ACC112 (cell line): ENCODE measurements at regions not wholly inside any gene's neighbourhood (a gene's known extent, or its start where the extent isn't known, plus 50 kb on each side); places are given as distances from the start of the nearest gene placed in this dataset.
"Not testable (repeated sequence)": the region's sequence is repeated elsewhere in the genome, so short reads cannot be mapped to it uniquely, and the experiment has no call there.

Experiments used
- H2AFZ ChIP-seq: fragments of 200-600 bp; sonication (generic); one replicate; pipeline ENCODE4 v1.6.0; 2017; ENCODE audit warnings: antibody characterized with exemption, low read length; ENCODE audit not compliant: unreplicated experiment
- H3K27ac ChIP-seq: fragments of 200-600 bp; sonication (generic); 2 replicates; pipeline ENCODE4 v1.5.1; 2014; ENCODE audit warnings: low read depth, mild to moderate bottlenecking, antibody characterized with exemption, low read length, moderate library complexity
- H3K27me3 ChIP-seq: fragments of 200-600 bp; sonication (generic); 2 replicates; pipeline ENCODE4 v1.6.1; 2014; ENCODE audit warnings: mild to moderate bottlenecking, antibody characterized with exemption, low read length, moderate library complexity, mixed read lengths; ENCODE audit not compliant: insufficient read depth
- H3K36me3 ChIP-seq: fragments of 200-600 bp; sonication (generic); 2 replicates; pipeline ENCODE4 v1.6.1; 2016; ENCODE audit warnings: mild to moderate bottlenecking, antibody characterized with exemption, low read length, moderate library complexity, mixed read lengths; ENCODE audit not compliant: insufficient read depth
- H3K4me1 ChIP-seq: fragments of 200-600 bp; sonication (generic); one replicate; pipeline ENCODE4 v1.6.1; 2016; ENCODE audit warnings: low read length, mixed read lengths; ENCODE audit not compliant: insufficient read depth, unreplicated experiment, control insufficient read depth
- H3K4me3 ChIP-seq: fragments of 200-600 bp; sonication (generic); 2 replicates; pipeline ENCODE4 v1.5.1; 2014; ENCODE audit warnings: mild to moderate bottlenecking, low read depth, low read length
- H3K79me2 ChIP-seq: fragments of 200-600 bp; sonication (generic); one replicate; pipeline ENCODE4 v1.6.0; 2016; ENCODE audit warnings: low read length; ENCODE audit not compliant: control insufficient read depth, unreplicated experiment, insufficient read depth

- Histone ChIP-seq H3K79me2 (no peaks in the 10 kb centered on the region), H2AFZ (no peak overlapping the region), H3K4me3 (no peak overlapping the region), H3K36me3 (no peaks in the 10 kb centered on the region), H3K27ac (no peak overlapping the region), H3K27me3 (no peaks in the 10 kb centered on the region), H3K4me1 (no peaks in the 10 kb centered on the region)
These were observed 1078.7 kb upstream of the ATXN8OS start for GRCh38 chr13:69028936-69029335.

GRCh38 chr13:69020120-69020519, 1087.5 kb upstream of the ATXN8OS start:
- Histone ChIP-seq H3K4me3 (no peak overlapping the region), H3K27ac (no peak overlapping the region), H3K4me1 (no peaks in the 10 kb centered on the region), H3K36me3 (no peaks in the 10 kb centered on the region), H3K27me3 (no peaks in the 10 kb centered on the region), H2AFZ (no peak overlapping the region), H3K79me2 (no peaks in the 10 kb centered on the region)

- H3K27ac ChIP-seq, H2AFZ ChIP-seq, H3K4me3 ChIP-seq, H3K4me1 ChIP-seq, H3K79me2 ChIP-seq, H3K36me3 ChIP-seq, H3K27me3 ChIP-seq: not testable (repeated sequence)
These were observed 1089.5 kb upstream of the ATXN8OS start for GRCh38 chr13:69018173-69018572.

GRCh38 chr13:69010789-69011188, 1096.8 kb upstream of the ATXN8OS start:
- no peaks in the 10 kb centered on the region for H3K79me2 ChIP-seq
- H3K4me1 ChIP-seq = no peaks in the 10 kb centered on the region
- H3K27ac ChIP-seq = no peak overlapping the region
- H3K36me3 ChIP-seq = no peaks in the 10 kb centered on the region
- no peaks in the 10 kb centered on the region for H3K27me3 ChIP-seq
- H2AFZ ChIP-seq = no peak overlapping the region
- H3K4me3 ChIP-seq = no peak overlapping the region

- Histone ChIP-seq H3K36me3 (no peaks in the 10 kb centered on the region), H3K27ac (no peak overlapping the region), H3K79me2 (no peaks in the 10 kb centered on the region), H2AFZ (no peak overlapping the region), H3K27me3 (no peaks in the 10 kb centered on the region), H3K4me1 (no peaks in the 10 kb centered on the region), H3K4me3 (no peak overlapping the region)
These were observed 1099.1 kb upstream of the ATXN8OS start for GRCh38 chr13:69008499-69008898.

DNA sequence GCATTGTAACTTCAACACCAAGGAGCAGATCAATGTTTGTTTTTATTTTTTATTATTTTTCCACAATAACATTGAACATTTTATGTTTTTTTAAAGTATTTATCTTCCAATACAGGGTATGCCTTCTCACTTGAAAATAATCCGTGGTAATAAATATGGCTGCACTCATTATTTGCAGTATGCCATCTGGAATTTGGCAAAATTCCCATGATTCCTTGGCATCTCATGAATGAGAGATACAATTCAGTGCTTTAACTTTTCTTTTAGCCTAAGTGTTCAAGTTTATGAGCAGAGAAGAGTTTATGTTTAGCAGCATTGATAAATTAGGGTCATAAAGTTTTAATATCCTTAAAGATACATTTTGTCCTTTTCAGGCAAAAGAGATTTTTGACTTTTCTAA, 1109.6 kb upstream of the ATXN8OS start:
- Histone ChIP-seq H3K36me3 (no peaks in the 10 kb centered on the region), H3K27ac (no peak overlapping the region), H2AFZ (no peak overlapping the region), H3K4me1 (no peaks in the 10 kb centered on the region), H3K27me3 (no peaks in the 10 kb centered on the region), H3K4me3 (no peak overlapping the region), H3K79me2 (no peaks in the 10 kb centered on the region)

DNA sequence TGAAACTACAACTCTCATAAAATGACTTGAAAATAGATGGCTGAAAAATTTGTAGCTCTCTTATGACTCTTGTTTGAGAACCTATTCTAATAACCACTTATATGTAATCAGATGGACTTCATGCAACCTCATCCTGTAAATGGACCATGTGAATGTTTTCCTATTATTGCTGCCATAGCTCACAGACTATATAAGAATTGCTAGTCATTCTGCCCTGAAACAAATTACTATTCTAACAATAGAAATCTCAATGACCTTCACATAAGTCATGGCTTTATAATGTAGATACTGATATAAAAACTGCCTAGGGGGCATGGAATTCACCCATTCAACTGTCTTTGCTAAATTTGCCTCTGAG, 1111.0 kb upstream of the ATXN8OS start:
- Histone ChIP-seq H3K27ac (no peak overlapping the region), H3K4me1 (no peaks in the 10 kb centered on the region), H3K4me3 (no peak overlapping the region), H3K79me2 (no peaks in the 10 kb centered on the region), H2AFZ (no peak overlapping the region), H3K27me3 (no peaks in the 10 kb centered on the region), H3K36me3 (no peaks in the 10 kb centered on the region)

DNA sequence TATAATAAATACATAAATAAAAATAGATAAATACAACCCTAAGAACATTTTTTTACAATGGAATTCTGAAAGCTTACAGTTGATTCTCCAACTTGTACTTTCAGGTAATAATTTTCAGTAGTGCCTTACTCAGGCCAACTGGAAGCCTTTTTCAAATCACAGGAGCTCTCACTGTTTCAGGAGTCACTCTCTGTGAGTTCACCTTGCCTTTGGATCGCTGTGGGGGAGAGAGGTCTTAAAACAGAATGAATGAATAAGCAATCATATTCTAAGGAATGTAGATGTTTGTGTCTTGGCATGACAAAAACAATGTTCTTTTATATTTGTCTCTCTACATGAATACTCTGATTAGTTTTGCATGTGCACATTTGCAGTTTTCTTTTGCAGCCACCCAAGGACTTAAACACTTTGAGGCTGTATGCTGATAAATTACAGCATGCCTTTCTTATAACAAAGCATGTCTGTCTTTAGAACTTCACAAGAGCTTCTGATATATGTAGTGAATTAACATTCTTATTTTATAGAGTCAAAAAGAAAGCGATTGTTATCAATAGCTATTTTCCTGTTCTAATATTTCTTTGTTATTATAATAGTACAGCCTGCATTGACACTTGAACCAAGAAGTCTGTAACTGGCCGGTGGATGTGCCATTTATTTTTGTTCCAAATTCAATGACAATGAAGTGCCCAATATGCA, 1111.5 kb upstream of the ATXN8OS start:
- Histone ChIP-seq H3K4me3 (no peak overlapping the region), H3K79me2 (no peaks in the 10 kb centered on the region), H3K27ac (no peak overlapping the region), H3K4me1 (no peaks in the 10 kb centered on the region), H2AFZ (no peak overlapping the region), H3K27me3 (no peaks in the 10 kb centered on the region), H3K36me3 (no peaks in the 10 kb centered on the region)

DNA sequence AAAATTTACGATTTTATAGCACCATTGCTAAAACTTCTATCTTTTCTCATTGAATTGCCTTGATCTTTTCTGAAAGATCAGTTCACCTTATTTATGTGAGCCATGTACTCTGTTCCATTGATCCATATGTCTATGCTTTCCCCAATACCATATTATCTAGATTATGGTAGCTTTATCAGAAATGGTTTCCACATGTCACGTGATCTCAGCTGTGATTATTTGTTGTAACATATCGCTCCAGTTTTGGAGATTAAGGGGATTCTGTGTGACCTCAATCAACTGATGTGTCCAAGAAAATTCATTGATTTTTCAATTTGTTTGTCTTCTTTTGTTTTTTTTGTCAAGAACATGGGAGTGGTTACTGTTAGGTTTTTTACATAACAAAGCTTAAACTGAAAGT, 1114.5 kb upstream of the ATXN8OS start:
- Histone ChIP-seq H2AFZ (no peak overlapping the region), H3K27ac (no peak overlapping the region), H3K4me3 (no peak overlapping the region)

DNA sequence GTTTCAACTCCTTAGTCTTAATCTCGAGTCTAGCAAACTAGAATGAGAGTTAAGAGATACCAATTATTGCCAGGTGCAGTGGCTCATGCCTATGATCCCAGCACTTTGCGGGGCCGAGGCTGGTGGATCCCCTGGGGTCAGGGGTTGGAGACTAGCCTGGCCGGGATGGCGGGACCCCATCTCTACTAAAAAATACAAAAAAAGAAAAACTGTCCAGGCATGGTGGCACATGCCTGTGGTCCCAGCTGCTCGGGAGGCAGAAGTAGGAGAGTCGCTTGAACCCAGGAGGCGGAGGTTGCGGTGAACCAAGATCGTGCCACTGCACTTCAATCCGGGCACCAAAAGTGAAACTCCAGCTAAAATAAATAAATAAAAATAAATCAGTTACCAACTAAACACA, 1119.5 kb upstream of the ATXN8OS start:
- H3K27me3 ChIP-seq = no peaks in the 10 kb centered on the region
- H3K79me2 ChIP-seq = no peaks in the 10 kb centered on the region
- no peak overlapping the region for H2AFZ ChIP-seq
- no peaks in the 10 kb centered on the region for H3K36me3 ChIP-seq
- no peak overlapping the region for H3K27ac ChIP-seq
- no peak overlapping the region for H3K4me3 ChIP-seq
- no peaks in the 10 kb centered on the region for H3K4me1 ChIP-seq

More for the DNA sequence above, 1114.5 kb upstream of the ATXN8OS start:
- Histone ChIP-seq H3K36me3 (no peaks in the 10 kb centered on the region), H3K27me3 (no peaks in the 10 kb centered on the region), H3K79me2 (no peaks in the 10 kb centered on the region), H3K4me1 (no peaks in the 10 kb centered on the region)

DNA sequence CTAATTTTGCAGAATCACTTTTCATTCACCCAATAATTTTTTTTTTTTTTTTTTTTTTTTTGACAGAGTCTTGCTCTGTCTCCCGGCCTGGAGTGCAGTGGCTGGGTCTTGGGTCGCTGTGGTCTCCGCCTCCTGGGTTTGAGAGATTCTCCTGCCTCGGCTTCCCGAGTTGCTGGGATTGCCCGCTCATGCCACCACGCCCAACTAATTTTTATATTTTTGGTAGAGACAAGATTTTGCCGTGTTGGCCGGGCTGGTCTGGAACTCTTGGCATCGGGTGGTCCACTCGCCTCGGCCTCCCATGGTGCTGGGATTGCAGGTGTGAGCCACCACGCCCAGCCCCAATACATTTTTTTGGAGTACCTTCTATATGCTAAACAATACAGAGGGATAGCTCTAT, 1120.0 kb upstream of the ATXN8OS start:
- Histone ChIP-seq H2AFZ (no peak overlapping the region), H3K36me3 (no peaks in the 10 kb centered on the region), H3K27ac (no peak overlapping the region), H3K27me3 (no peaks in the 10 kb centered on the region), H3K79me2 (no peaks in the 10 kb centered on the region), H3K4me1 (no peaks in the 10 kb centered on the region), H3K4me3 (no peak overlapping the region)
